Hepatocyte (in vitro differentiated cells): ENCODE measurements at regions not wholly inside any gene's neighbourhood (a gene's known extent, or its start where the extent isn't known, plus 50 kb on each side); places are given as distances from the start of the nearest gene placed in this dataset.

Experiments used
- CTCF ChIP-seq: fragments of 200-600 bp; sonication (generic); IDR thresholded peaks from 2 replicates; pipeline ENCODE4 v1.5.1; 2016; ENCODE audit warnings: antibody characterized with exemption, mild to moderate bottlenecking; ENCODE audit not compliant: poor library complexity
- EZH2 ChIP-seq: fragments of 200-600 bp; sonication (generic); IDR thresholded peaks from 2 replicates; pipeline ENCODE4 v1.6.1; 2016; ENCODE audit warnings: antibody characterized with exemption, mild to moderate bottlenecking, borderline replicate concordance
- EZH2phosphoT487 ChIP-seq: fragments of 200-600 bp; sonication (generic); IDR thresholded peaks from one replicate; pipeline ENCODE4 v1.6.1; 2018; ENCODE audit warnings: antibody characterized with exemption, mild to moderate bottlenecking, low read depth, moderate library complexity; ENCODE audit not compliant: unreplicated experiment, severe bottlenecking

GRCh38 chr22:47849576-47849975, 1087.1 kb downstream of the TBC1D22A start:
- no peak for TF ChIP-seq CTCF
- no peak for TF ChIP-seq EZH2
- TF ChIP-seq EZH2phosphoT487 = no peak
